ENCODE measurements at regions not wholly inside any gene's neighbourhood (a gene's known extent, or its start where the extent isn't known, plus 50 kb on each side); places are given as distances from the start of the nearest gene placed in this dataset.

DNA sequence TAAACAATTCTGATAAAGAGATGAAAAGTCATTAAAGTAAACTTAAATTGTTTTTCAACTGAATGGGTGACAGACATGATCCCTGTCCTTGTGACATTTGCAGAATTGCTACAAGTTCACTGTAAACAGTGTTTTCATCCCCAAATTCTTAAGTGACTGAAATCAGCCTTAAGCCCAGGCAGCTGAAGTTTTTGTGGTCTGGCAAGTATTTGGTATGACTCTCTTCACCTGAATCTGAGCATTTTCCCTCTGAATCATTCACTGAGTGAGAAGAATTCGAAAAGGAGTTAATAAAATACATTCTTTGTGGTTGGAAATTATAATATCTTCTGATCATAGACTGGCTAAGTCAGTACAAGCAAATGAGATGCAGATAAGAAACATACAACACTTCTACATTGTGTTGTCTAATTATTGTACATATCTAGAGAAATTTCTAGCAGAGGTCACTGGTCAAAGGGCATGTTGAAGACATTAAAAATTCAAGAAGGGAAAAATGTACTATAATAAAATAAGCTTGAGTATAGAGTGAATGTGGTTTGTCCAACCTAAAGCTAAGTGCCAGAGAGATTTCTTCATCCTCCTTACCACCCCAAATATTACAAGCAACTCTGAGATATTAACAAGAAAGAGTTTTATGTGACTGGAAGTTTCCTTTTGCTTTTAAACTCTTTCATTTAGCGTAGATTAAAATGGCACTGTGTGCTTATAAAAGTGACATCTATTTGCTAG lies 177.8 kb upstream of the DIO2 start:
- peaks cover 3% of the 10 kb centered on the region in 2 donors for H3K4me1 ChIP-seq (ENCODE audit: control insufficient read depth in 1 of 2, insufficient read depth in 2 of 2, low read length in 2 of 2)
- no peak for DNase-seq
- H3K4me3 ChIP-seq (ENCODE audit: low read length in 2 of 2), result no peak overlapping the region
- 62 to 66% methylated on average over 2 of the region's 2 CpGs for WGBS, 2 donors
- intact Hi-C loops (cut with DNase I), result no loop called here
- peaks cover 2% of the 10 kb centered on the region for H3K9me3 ChIP-seq (ENCODE audit: control insufficient read depth, low read length)
- no peaks in the 10 kb centered on the region for H3K36me3 ChIP-seq (ENCODE audit: control insufficient read depth in 1 of 2, insufficient read depth in 2 of 2, low read length in 1 of 2)
- ATAC-seq (ENCODE audit: low FRiP score), result no peak
- H3K27ac ChIP-seq (ENCODE audit: low read depth in 1 of 2, low read length in 2 of 2), result no peak overlapping the region
- H3K27me3 ChIP-seq (ENCODE audit: control insufficient read depth in 1 of 2, insufficient read depth in 2 of 2, low read length in 1 of 2), result no peaks in the 10 kb centered on the region

DNA sequence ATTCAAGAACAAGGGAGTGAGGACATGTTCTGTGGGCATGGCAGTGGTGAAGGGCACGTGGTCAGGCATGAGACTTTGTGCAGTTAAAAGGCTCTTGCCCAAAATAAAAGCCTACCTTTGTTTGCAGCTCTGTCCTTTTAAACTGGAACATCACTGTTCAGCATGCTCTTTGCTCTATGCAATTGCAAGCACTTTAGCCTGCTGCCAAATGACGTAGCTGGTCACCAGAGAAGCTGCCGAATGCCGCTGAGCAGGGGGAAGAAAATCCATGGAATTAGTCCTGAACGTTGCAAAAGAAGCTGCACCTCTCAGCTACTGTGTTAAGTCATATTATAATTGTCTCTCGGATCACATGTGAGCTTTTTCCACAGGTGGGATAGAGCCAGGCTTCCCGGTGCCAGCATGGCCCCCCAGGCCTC lies 176.3 kb upstream of the DIO2 start:
- WGBS, 2 donors, result 62 to 64% methylated on average over 7 of the region's 7 CpGs
- no peak overlapping the region for H3K27ac ChIP-seq (ENCODE audit: low read depth in 1 of 2, low read length in 2 of 2)

DNA sequence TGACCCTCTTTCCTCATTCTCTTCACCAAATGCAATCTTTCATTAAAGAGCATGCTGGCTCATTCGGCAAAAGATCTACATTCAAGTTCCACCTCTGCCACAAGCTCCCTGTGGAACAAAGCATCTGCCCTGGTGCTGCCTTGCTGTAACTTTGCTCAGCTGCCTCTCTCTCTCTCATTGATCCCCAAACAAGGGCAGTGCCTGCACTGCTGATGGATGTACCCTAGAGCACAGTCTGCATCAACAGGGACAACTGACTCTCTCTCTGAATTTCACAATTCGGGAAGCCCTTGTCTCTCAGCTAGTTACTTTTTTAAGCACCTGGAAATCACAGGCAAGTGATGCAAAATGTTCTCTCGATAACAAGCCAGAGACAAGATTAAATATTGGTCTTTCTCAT lies 174.0 kb upstream of the DIO2 start:
- ATAC-seq (ENCODE audit: low FRiP score), result no peak

More for the DNA sequence above, 176.3 kb upstream of the DIO2 start:
- Histone ChIP-seq H3K36me3 (ENCODE audit: control insufficient read depth in 1 of 2, insufficient read depth in 2 of 2, low read length in 1 of 2) (no peaks in the 10 kb centered on the region), H3K4me1 (ENCODE audit: control insufficient read depth in 1 of 2, insufficient read depth in 2 of 2, low read length in 2 of 2) (peaks cover 3% of the 10 kb centered on the region in 2 donors), H3K4me3 (ENCODE audit: low read length in 2 of 2) (no peak overlapping the region), H3K9me3 (ENCODE audit: control insufficient read depth, low read length) (peaks cover 2% of the 10 kb centered on the region), H3K27me3 (ENCODE audit: control insufficient read depth in 1 of 2, insufficient read depth in 2 of 2, low read length in 1 of 2) (no peaks in the 10 kb centered on the region)
- no peak for DNase-seq
- ATAC-seq (ENCODE audit: low FRiP score), result peak; percentile 36
- intact Hi-C loops (cut with DNase I), result no loop called here

DNA sequence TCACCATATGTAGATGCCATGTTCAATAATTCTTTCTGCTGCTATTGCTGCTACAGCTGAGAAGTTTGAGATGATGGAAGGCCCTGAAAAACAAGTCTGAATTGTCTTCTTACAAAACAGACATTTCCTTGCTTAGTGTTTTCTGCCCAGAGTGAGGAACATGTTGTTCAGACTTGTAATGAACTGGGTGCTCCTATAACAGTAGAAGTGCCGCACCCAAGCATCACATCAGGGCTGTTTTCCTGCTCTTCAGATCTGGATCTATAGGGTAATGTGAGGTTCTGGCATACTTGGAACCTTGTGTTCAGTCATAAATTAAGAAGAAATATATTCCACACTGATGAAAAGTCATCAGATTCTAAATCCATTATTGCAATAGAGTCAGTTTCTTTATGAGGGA lies 171.9 kb upstream of the DIO2 start:
- 91 to 96% methylated on average over 1 of the region's 1 CpG for WGBS, 2 donors
- ATAC-seq (ENCODE audit: low FRiP score) (no peak), DNase-seq (no peak)
- Histone ChIP-seq H3K36me3 (ENCODE audit: control insufficient read depth in 1 of 2, insufficient read depth in 2 of 2, low read length in 1 of 2) (no peaks in the 10 kb centered on the region), H3K9me3 (ENCODE audit: control insufficient read depth, low read length) (peaks cover 2% of the 10 kb centered on the region), H3K4me3 (ENCODE audit: low read length in 2 of 2) (no peak overlapping the region), H3K4me1 (ENCODE audit: control insufficient read depth in 1 of 2, insufficient read depth in 2 of 2, low read length in 2 of 2) (peaks cover 0 to 3% of the 10 kb centered on the region in 2 donors), H3K27me3 (ENCODE audit: control insufficient read depth in 1 of 2, insufficient read depth in 2 of 2, low read length in 1 of 2) (no peaks in the 10 kb centered on the region), H3K27ac (ENCODE audit: low read depth in 1 of 2, low read length in 2 of 2) (no peak overlapping the region)
- intact Hi-C loops (cut with DNase I), result no loop called here

More for the DNA sequence above, 174.0 kb upstream of the DIO2 start:
- no peak for DNase-seq
- Histone ChIP-seq H3K36me3 (ENCODE audit: control insufficient read depth in 1 of 2, insufficient read depth in 2 of 2, low read length in 1 of 2) (no peaks in the 10 kb centered on the region), H3K4me1 (ENCODE audit: control insufficient read depth in 1 of 2, insufficient read depth in 2 of 2, low read length in 2 of 2) (peaks cover 3% of the 10 kb centered on the region in 2 donors), H3K4me3 (ENCODE audit: low read length in 2 of 2) (no peak overlapping the region), H3K27me3 (ENCODE audit: control insufficient read depth in 1 of 2, insufficient read depth in 2 of 2, low read length in 1 of 2) (no peaks in the 10 kb centered on the region), H3K27ac (ENCODE audit: low read depth in 1 of 2, low read length in 2 of 2) (no peak overlapping the region), H3K9me3 (ENCODE audit: control insufficient read depth, low read length) (peaks cover 2% of the 10 kb centered on the region)
- intact Hi-C loops (cut with DNase I), result no loop called here
- 83 to 87% methylated on average over 3 of the region's 3 CpGs for WGBS, 2 donors

DNA sequence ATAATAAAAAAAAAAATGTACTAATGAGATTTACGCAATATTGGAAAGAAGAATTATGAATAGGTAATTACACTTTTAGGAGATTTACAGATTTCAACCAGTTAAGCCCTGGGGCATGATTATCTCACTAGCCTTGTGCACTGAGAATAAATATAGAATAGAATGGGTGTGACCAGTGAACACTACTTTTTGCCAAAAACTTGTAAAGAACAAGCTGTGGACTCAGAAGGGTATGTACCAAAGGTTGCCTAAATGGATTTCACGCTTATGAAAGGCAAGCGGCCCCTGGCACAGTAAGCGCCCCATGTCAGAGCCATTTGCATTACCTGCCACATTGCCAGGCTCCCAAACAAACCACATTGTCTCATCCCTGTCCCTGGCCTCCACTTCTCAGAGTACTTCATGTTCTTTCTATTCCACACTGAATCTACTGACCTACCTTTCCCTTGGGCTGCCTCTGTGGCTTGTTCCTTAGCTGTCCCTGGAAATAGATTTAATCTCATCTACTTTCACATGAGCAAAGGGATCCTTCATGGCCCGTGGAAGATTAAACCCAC lies 170.6 kb upstream of the DIO2 start:
- ATAC-seq (ENCODE audit: low FRiP score) (no peak), DNase-seq (no peak)
- no peaks in the 10 kb centered on the region for H3K36me3 ChIP-seq (ENCODE audit: control insufficient read depth in 1 of 2, insufficient read depth in 2 of 2, low read length in 1 of 2)
- H3K9me3 ChIP-seq (ENCODE audit: control insufficient read depth, low read length), result peaks cover 2% of the 10 kb centered on the region
- no peak overlapping the region for H3K4me3 ChIP-seq (ENCODE audit: low read length in 2 of 2)
- intact Hi-C loops (cut with DNase I), result no loop called here
- no peak overlapping the region for H3K27ac ChIP-seq (ENCODE audit: low read depth in 1 of 2, low read length in 2 of 2)
- 90 to 91% methylated on average over 5 of the region's 5 CpGs for WGBS, 2 donors
- no peaks in the 10 kb centered on the region for H3K27me3 ChIP-seq (ENCODE audit: control insufficient read depth in 1 of 2, insufficient read depth in 2 of 2, low read length in 1 of 2)
- H3K4me1 ChIP-seq (ENCODE audit: control insufficient read depth in 1 of 2, insufficient read depth in 2 of 2, low read length in 2 of 2), result peaks cover 0 to under 1% of the 10 kb centered on the region in 2 donors

DNA sequence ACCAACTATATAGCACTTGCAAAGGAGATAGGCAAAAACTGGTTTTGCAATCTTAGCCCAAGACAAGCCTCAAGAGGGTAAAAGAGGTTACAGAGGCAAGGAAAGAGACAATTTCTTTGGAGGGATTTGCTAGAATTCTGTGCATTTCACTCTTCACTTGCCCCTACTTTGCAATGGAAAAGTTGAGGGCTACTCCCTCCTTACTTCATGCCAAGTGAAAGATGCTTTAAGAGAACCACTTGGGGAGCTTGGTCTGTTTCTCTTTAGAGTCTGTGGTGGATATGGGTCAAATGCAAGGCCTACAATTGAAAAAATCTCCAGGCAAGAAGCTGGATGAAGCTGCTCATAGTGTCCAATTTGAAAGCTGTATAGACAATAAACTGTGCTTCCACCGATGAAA lies 167.7 kb upstream of the DIO2 start:
- DNase-seq (no peak), ATAC-seq (ENCODE audit: low FRiP score) (no peak)
- Histone ChIP-seq H3K27ac (ENCODE audit: low read depth in 1 of 2, low read length in 2 of 2) (no peak overlapping the region), H3K9me3 (ENCODE audit: control insufficient read depth, low read length) (no peaks in the 10 kb centered on the region), H3K4me3 (ENCODE audit: low read length in 2 of 2) (no peak overlapping the region), H3K4me1 (ENCODE audit: control insufficient read depth in 1 of 2, insufficient read depth in 2 of 2, low read length in 2 of 2) (no peaks in the 10 kb centered on the region), H3K27me3 (ENCODE audit: control insufficient read depth in 1 of 2, insufficient read depth in 2 of 2, low read length in 1 of 2) (no peaks in the 10 kb centered on the region), H3K36me3 (ENCODE audit: control insufficient read depth in 1 of 2, insufficient read depth in 2 of 2, low read length in 1 of 2) (no peaks in the 10 kb centered on the region)
- 76 to 86% methylated on average over 1 of the region's 1 CpG for WGBS, 2 donors
- intact Hi-C loops (cut with DNase I), result no loop called here

DNA sequence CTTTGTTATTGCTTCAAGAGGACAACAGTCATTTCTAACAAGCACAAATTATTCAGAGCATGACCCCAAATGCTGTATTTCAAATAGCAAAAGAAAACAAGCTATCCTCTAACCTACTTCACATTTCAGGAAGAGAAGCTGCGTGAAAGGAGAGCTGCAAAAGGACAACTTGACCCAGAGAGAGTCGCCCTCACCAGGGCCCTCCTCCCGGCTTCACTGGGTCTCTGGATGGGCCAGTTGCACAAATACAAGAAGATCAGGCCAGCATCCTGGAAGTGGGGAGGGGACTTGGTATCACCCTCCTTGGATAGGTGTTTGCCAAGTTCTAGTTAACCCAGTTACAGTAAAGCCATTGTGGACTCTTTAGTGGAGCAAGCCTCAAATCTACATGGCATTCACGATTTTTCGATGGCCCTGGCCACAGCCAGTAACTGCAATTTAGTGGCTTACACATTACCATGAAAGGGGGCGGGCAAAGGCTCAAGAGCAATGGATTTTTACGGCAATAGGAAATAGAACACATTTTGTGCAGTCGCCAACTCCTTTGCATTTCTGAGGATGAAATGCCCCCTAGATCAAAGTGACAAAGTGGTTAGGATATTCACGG lies 166.9 kb upstream of the DIO2 start:
- Histone ChIP-seq H3K4me1 (ENCODE audit: control insufficient read depth in 1 of 2, insufficient read depth in 2 of 2, low read length in 2 of 2) (no peaks in the 10 kb centered on the region), H3K4me3 (ENCODE audit: low read length in 2 of 2) (no peak overlapping the region), H3K27me3 (ENCODE audit: control insufficient read depth in 1 of 2, insufficient read depth in 2 of 2, low read length in 1 of 2) (no peaks in the 10 kb centered on the region), H3K27ac (ENCODE audit: low read depth in 1 of 2, low read length in 2 of 2) (no peak overlapping the region), H3K9me3 (ENCODE audit: control insufficient read depth, low read length) (no peaks in the 10 kb centered on the region), H3K36me3 (ENCODE audit: control insufficient read depth in 1 of 2, insufficient read depth in 2 of 2, low read length in 1 of 2) (no peaks in the 10 kb centered on the region)
- DNase-seq (no peak), ATAC-seq (ENCODE audit: low FRiP score) (no peak)
- WGBS, 2 donors, result 78 to 81% methylated on average over 9 of the region's 9 CpGs
- intact Hi-C loops (cut with DNase I), result no loop called here

DNA sequence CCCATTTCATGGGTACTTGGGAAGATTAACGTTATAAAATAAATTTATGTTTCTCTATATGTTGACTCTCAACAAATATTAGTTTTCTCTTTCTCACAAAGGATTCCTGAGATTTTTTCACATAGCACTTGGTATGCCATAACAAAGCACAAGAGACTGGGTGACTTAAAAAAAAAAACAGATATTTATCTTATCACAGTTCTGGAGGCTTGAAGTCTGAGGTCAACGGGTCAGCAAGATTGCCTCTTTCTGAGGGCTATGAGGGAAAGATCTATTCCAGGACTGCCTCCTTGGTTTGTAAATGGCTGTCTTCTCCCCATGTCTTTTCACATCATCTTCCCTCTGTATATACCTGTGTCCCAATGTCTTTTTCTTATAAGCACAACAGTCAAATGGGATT lies 153.5 kb upstream of the DIO2 start:
- ATAC-seq (ENCODE audit: low FRiP score) (no peak), DNase-seq (no peak)
- 24 to 31% methylated on average over 2 of the region's 2 CpGs for WGBS, 2 donors
- Histone ChIP-seq H3K4me1 (ENCODE audit: control insufficient read depth in 1 of 2, insufficient read depth in 2 of 2, low read length in 2 of 2) (no peaks in the 10 kb centered on the region), H3K27ac (ENCODE audit: low read depth in 1 of 2, low read length in 2 of 2) (no peak overlapping the region), H3K27me3 (ENCODE audit: control insufficient read depth in 1 of 2, insufficient read depth in 2 of 2, low read length in 1 of 2) (peaks cover 0 to 2% of the 10 kb centered on the region in 2 donors), H3K36me3 (ENCODE audit: control insufficient read depth in 1 of 2, insufficient read depth in 2 of 2, low read length in 1 of 2) (no peaks in the 10 kb centered on the region), H3K9me3 (ENCODE audit: control insufficient read depth, low read length) (peaks cover 2% of the 10 kb centered on the region), H3K4me3 (ENCODE audit: low read length in 2 of 2) (no peak overlapping the region)
- intact Hi-C loops (cut with DNase I), result no loop called here

DNA sequence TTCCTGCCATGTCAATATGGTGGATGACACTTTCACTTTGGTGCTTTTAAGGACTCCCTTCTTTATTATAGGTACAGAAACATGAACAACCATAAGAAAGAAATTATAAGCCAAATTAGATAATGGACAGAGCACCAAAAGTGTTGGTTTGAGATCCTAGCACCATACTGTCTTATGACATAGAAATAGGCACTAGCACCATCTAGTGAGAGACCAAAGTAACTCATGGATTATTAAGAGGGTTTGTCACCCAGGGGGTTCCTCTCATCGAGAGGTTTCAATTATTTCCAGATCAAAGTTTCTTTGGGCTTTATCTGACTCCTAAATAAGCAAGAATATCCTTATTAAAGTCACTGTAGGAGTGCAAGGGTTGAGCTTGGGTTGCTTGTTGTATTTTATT lies 153.0 kb upstream of the DIO2 start:
- intact Hi-C loops (cut with DNase I), result no loop called here
- 46 to 55% methylated on average over 1 of the region's 1 CpG for WGBS, 2 donors
- Histone ChIP-seq H3K27me3 (ENCODE audit: control insufficient read depth in 1 of 2, insufficient read depth in 2 of 2, low read length in 1 of 2) (peaks cover 0 to 2% of the 10 kb centered on the region in 2 donors), H3K9me3 (ENCODE audit: control insufficient read depth, low read length) (peaks cover 2% of the 10 kb centered on the region), H3K4me1 (ENCODE audit: control insufficient read depth in 1 of 2, insufficient read depth in 2 of 2, low read length in 2 of 2) (no peaks in the 10 kb centered on the region), H3K27ac (ENCODE audit: low read depth in 1 of 2, low read length in 2 of 2) (no peak overlapping the region), H3K36me3 (ENCODE audit: control insufficient read depth in 1 of 2, insufficient read depth in 2 of 2, low read length in 1 of 2) (no peaks in the 10 kb centered on the region), H3K4me3 (ENCODE audit: low read length in 2 of 2) (no peak overlapping the region)
- no peak for ATAC-seq (ENCODE audit: low FRiP score)
- no peak for DNase-seq

All from aorta (tissue), 5 donors.